ENCODE measurements at regions not wholly inside any gene's neighbourhood (a gene's known extent, or its start where the extent isn't known, plus 50 kb on each side); places are given as distances from the start of the nearest gene placed in this dataset.

GRCh38 chr1:82792151-82792550, 991.4 kb downstream of the ADGRL2 start:
- ATAC-seq (no peak), FAIRE-seq (no peak), DNase-seq (no peak)
- WGBS, 2 donors: 65 to 77% methylated on average over 4 of the region's 4 CpGs
- Histone ChIP-seq H3K9me3 (no peaks in the 10 kb centered on the region), H3K27me3 (no peaks in the 10 kb centered on the region), H3K27ac (no peak overlapping the region), H3K4me3 (no peak overlapping the region), H3K4me1 (no peaks in the 10 kb centered on the region), H3K36me3 (no peaks in the 10 kb centered on the region)
- intact Hi-C loops (cut with DNase I): no loop called here
- TF ChIP-seq, protein P1, sequence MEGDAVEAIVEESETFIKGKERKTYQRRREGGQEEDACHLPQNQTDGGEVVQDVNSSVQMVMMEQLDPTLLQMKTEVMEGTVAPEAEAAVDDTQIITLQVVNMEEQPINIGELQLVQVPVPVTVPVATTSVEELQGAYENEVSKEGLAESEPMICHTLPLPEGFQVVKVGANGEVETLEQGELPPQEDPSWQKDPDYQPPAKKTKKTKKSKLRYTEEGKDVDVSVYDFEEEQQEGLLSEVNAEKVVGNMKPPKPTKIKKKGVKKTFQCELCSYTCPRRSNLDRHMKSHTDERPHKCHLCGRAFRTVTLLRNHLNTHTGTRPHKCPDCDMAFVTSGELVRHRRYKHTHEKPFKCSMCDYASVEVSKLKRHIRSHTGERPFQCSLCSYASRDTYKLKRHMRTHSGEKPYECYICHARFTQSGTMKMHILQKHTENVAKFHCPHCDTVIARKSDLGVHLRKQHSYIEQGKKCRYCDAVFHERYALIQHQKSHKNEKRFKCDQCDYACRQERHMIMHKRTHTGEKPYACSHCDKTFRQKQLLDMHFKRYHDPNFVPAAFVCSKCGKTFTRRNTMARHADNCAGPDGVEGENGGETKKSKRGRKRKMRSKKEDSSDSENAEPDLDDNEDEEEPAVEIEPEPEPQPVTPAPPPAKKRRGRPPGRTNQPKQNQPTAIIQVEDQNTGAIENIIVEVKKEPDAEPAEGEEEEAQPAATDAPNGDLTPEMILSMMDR (IDR thresholded peaks at IDR 0.05): no peak

DNA sequence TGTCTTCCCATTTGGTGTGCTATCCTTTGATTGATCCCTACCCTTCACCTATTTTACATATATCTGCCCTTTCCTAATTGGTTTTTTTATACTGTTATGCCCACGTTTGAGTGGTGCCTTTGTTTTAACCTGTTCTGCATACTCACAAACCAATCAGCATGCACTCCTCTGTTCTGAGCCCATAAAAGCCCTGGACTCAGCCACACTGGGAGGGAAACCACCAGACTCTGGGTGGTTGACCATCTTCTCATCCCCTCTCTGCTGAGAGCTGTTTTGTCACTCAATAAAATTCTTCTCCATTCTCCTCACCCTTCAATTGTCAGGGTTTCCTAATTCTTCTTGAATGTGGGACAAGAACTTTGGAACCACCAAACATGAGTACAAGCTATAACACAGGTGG, 989.8 kb downstream of the ADGRL2 start:
- no peak for FAIRE-seq
- intact Hi-C loops (cut with DNase I): no loop called here
- no peaks in the 10 kb centered on the region for H3K4me1 ChIP-seq
- TF ChIP-seq, protein P1 (IDR thresholded peaks at IDR 0.05): no peak
- ATAC-seq: no peak
- H3K27ac ChIP-seq: no peak overlapping the region
- no peaks in the 10 kb centered on the region for H3K9me3 ChIP-seq
- H3K4me3 ChIP-seq: no peak overlapping the region
- no peak for DNase-seq
- no peaks in the 10 kb centered on the region for H3K27me3 ChIP-seq
- 38 to 50% methylated on average over 1 of the region's 1 CpG for WGBS, 2 donors
- no peaks in the 10 kb centered on the region for H3K36me3 ChIP-seq

- intact Hi-C loops (cut with DNase I): no loop called here
- Histone ChIP-seq H3K9me3 (no peaks in the 10 kb centered on the region), H3K4me1 (no peaks in the 10 kb centered on the region), H3K36me3 (no peaks in the 10 kb centered on the region), H3K27me3 (no peaks in the 10 kb centered on the region), H3K27ac (no peak overlapping the region), H3K4me3 (no peak overlapping the region)
- 76 to 88% methylated on average over 1 of the region's 1 CpG for WGBS, 2 donors
- ATAC-seq (no peak), FAIRE-seq (no peak), DNase-seq (no peak)
- TF ChIP-seq, protein P1 (IDR thresholded peaks at IDR 0.05): no peak
Observed at GRCh38 chr1:82788660-82789059, 987.9 kb downstream of the ADGRL2 start.

GRCh38 chr1:82788038-82788437, 987.3 kb downstream of the ADGRL2 start:
- Histone ChIP-seq H3K27me3 (no peaks in the 10 kb centered on the region), H3K27ac (no peak overlapping the region), H3K9me3 (no peaks in the 10 kb centered on the region), H3K4me3 (no peak overlapping the region), H3K4me1 (no peaks in the 10 kb centered on the region), H3K36me3 (no peaks in the 10 kb centered on the region)
- WGBS, 2 donors: 47 to 50% methylated on average over 2 of the region's 2 CpGs
- intact Hi-C loops (cut with DNase I): no loop called here
- no peak for DNase-seq
- TF ChIP-seq, protein P1 (IDR thresholded peaks at IDR 0.05): no peak
- ATAC-seq: no peak
- FAIRE-seq: no peak

GRCh38 chr1:82786883-82787282, 986.1 kb downstream of the ADGRL2 start:
- Histone ChIP-seq H3K27me3 (no peaks in the 10 kb centered on the region), H3K36me3 (no peaks in the 10 kb centered on the region), H3K27ac (no peak overlapping the region), H3K9me3 (no peaks in the 10 kb centered on the region), H3K4me1 (no peaks in the 10 kb centered on the region), H3K4me3 (no peak overlapping the region)
- no peak for DNase-seq
- 70 to 76% methylated on average over 1 of the region's 1 CpG for WGBS, 2 donors
- intact Hi-C loops (cut with DNase I): no loop called here
- FAIRE-seq: no peak
- no peak for ATAC-seq
- TF ChIP-seq, protein P1 (IDR thresholded peaks at IDR 0.05): no peak

Data from pancreas (tissue), 10 donors.